ENCODE measurements at regions not wholly inside any gene's neighbourhood (a gene's known extent, or its start where the extent isn't known, plus 50 kb on each side); places are given as distances from the start of the nearest gene placed in this dataset.

DNA sequence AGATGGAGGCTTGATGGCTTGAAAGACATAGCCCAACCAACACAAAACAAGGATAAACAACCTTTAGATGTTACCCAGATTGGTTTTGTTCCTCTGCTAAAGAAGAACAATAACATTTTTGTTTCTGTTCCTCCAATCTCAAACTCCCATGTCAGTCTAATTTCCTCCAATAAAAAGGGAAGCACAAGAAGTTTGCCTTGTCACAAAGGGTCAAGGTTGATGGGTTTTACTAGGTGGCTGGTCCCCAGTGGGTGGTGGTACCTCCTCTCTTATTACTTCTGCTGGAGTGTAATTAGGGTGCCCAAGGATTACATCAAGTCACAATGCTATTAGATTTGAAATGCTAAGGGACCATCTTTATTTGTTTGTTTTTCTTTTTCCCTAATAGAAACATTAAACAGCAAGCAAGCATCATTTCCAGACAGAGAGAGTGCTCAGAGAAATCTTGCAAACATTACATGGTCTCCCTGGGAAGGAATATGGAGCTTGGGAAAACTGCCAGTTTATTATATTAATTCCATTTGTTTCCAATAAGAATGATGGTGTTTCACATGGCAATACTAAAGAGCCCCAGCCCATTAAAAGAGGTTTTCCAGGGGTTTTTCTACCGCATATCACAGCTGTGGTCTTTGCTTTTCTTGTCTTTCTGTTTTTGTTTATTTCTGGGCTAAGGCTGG, 78.3 kb upstream of the AOAH start:
- no peak for DNase-seq

DNA sequence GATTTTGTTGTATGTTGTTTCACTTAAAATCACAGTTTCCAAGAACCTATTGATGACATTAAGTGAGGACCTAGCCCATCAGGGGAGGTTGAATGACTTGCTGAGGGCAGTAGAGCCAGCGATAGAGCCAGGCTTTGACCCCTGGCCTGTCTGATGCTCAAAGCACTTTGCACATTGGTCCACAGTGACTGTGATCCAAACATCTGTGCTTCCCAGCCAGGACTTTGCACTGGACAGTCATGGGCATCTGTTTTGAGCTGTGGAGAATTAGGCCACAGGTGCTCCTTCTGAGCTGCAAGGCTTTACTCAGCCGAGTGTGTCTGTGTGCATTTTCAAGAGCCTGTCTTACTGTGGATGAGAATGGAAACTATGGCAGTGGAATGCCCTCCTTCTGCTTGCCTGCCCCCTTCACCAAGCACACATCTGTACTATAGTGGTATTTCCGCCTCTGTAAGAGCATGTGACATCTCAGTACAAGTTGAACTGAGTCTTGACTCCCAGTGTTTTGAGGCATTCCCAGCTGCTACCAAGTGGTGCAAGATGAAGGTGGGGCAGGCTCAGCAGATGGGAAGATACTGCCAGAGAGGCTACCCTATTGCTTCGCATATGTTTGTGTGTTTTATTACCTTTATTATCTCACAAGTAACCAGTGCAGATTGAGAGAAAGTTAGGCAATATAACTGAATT, 72.7 kb upstream of the AOAH start:
- no peak for DNase-seq

DNA sequence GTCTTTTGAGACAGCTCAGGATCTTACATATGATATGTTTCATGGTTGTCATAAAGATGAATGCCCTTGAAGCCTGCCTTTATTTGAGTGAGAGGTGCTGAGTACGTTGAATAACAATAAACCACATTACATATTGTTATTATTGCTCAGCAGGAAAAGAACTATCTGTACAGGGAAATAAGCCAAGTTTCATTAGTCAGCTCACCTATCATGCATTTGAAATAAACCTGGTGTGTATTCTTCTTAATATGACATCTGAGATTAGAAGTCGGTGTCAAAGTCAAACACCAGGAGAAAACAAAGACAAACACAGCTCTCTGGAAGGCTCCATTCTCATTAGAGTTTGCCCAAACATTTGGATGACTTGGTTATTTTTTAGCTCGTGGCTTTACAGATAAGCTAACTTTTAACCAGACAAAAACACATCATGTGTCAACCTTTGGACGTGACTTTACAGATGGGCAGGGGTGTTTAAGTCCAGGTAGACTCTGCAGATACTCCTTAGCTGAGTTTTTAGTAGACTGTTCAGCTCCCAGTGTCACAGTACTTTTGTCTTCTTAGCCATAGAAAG, 71.2 kb upstream of the AOAH start:
- DNase-seq: no peak

DNA sequence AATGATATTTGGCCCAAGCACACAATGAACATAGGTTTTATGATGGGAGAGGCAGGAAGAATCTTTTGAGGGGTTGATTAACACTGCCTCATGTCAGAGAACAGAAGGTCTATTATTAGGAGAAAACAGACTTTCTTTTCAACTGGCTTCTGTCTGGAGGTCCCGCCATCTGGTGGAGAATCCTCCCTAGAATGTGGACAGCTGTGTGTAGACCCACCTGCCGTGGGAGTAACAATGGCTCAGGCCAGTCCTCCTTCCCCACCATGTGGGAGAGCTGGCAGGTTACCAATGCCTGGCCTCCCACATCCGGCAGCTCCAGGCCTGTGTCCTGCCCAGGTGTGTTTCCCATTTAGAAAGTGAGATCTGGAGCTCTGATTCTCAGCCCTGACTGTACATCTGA, 70.4 kb upstream of the AOAH start:
- peak; percentile 65 for DNase-seq

DNA sequence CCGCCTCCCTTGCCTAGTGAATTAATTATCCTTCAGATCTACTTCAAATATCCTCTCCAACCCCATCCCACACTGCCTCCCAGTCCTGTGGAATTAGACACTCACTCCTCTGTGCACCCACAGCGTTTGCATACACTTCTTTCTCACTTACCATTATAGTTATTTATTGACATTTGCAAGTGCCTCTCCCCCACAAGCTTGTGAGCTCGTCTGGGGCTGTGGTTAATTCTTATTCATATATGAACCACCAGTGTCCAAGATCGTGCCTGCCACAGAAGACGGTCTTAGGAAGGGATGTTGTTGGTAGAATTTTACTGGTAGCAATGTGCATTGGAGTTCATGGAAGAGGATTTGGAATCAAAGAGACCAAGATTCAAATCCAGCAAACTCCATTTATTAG, 68.1 kb upstream of the AOAH start:
- no peak for DNase-seq

DNA sequence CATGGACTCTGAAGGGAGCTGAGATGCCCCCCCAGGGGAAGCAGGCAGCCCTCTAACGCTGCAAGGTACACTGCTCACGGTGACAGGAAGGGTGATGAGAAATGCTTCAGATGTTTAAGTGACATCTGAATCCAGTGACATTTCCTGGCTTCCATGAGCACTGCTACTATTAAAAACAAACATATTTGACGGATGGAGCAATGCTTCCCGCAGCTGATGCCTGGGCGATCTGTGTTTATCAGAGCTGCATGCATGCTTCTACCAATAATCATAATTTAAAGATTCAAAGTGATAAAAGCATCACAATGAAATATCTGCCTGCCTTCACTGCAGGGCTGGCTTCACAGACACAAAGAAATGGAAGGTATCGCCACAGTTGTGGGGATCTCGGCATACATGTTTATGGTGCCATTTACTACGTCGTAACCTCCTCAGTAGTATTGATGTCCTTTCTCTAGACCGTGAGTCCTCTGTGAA, 66.1 kb upstream of the AOAH start:
- no peak for DNase-seq

DNA sequence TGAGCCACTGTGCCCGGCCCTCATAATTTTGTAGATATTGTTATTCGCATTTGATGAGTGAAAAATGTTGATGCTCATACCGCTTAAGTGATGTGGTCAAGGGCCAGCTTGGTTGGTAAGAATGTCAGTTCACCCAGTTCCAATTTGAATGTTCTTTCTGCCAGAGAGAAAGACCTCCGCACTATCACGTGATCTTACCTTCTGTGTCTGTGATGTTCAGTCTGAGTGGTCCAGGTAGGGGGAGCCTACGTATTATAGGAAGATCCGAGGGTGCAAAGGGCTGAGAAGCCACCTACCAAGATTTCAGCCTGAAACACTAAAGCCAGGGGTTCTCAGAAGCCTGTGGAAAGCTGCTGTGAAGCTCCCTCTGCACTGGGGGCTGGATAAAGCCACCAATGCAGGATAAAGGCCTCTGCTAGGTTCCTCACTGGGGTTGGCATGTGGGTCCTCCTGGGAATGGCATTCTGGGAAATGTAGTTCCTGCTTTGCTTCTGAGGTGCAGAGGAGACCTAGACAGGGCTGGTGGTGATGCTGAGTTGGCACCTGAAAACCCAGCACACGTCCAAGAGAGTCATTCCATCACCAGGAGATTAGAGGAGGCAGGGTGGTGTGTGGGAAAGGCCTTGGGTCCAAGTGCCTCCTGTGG, 64.7 kb upstream of the AOAH start:
- DNase-seq: no peak

DNA sequence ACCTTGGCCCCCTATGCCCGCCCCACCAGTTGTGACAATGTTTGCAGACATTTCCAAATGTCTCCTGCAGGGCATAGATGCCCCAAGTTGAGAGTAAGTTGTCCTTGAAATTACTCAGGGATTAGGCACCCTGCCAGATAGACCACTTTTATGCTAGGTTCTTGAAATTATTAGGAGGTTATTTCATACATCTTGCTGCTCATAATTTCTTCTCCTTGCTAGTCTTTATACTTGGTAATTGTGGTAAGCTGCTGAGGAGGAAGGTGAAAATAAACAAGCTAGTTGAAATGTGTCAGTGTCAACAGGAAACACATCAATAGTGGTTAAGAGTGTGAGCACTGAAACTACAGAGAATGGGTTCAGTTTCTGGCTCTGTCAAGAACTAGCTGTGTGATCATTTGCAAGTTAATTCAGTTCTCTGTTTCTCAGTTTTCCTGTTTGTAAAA, 63.7 kb upstream of the AOAH start:
- no peak for DNase-seq

DNA sequence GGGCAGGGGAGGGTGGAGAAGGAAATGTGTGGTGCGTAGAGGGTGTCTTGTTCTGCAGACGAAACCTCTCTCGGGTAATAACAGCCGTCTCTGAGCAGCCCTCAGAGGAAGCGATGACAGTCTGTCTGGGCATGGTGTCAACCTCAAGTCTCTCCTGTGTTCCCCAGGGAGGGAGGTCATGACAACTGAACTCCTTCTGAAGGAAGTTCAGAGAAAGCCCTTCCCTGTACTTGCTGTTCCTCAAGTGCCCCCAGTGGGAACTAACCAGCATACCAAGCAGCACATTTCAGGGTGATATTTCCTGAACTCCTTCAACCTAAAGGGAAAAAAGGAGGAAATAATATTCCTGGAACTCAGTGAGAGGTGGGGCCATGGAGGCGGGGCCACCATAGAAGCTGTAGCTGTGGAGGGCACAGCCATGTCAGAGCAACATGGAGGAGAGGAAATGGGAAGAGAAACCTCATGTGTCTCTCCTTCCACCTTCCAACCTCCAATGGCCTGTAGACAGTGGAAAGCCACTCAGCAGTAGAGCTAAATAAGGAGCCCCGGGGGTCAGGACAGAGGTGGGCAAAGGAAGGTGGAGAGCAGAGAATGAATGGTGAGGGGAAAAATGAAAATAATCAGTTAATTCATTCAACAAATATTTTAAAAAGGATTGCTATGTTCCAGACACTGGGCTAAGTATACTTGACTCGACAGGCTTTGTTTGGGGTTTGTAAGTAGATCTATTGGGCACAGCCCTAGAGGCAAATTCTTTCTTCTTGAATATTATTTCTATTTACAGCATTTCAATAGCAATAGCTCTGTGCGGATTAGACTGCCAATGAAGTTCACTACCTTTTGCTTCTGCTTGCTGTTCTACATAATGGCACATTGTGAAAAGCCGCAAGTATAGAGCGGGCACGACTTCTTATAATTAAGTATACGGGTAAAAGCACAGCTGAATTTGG, 61.0 kb upstream of the AOAH start:
- DNase-seq: no peak

DNA sequence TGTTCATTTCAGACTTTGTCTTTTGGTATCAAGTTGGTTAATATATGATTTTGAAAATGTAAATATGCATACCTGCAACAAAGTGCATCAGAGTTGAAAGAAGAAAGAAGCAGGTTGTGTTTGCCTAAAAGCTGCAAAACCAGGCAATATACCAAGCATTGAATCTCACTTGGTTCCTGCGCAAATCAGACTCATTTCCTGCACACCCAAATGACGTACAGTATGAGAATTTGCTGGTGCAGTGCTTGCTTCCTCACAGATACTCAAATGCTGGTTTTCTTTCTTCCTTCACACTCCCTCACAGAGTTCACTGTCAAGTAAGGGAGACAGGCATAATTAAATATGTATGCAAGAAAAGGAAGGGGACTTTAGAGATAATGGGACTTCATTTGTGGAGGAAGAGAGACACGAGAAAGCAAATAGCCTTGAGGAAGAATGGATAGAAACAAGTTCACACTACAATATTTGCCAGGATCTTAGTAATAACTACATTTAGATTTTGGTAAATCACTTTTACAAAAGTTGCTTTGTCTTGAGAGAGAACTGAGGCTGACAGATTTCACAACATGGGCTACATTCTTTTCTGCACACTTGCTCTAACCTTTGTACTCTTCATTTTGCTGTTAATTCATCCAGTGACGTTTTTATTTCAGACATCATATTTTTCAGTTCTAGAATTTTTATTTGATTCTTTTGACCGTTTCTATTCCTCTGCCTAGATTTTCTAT, 56.9 kb upstream of the AOAH start:
- DNase-seq: no peak

DNA sequence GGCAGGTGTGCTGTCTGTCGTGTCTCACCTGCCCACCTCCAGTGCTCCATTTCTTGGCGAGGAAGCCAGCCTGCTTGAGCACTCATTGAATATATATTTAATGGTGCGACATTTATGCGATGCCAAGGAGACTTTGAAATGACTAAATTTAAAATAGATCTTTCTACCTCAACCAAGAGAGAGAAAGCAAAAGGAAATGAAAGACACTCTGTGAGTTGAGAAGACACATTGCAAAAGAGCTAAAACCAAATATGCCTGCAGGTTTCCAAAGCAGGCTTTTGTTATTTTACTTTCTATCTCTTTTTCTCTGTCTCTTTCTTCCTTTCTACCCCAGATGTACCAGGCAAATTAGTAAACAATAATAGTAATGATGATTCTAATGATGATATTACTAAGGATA, 53.6 kb upstream of the AOAH start:
- no peak for DNase-seq

DNA sequence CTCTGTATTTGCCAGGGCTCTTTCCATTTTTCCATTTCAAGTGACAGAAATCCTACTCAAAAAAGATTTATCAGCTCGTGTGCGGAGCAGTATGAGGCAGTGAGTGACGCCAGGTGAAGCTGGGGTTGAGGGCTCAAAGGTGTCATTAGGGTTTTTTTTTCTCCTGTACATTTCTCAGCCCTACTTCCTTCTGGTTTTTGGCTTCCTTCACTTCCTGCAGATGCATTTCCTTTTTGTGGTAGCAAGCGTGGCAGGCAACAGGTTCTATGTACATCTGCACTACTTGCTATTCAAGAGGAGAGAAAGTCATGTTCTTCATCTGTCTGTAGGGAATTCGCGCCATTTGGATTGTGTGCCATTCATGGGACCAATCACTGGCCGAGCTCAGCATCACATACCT, 52.8 kb upstream of the AOAH start:
- no peak for DNase-seq

DNA sequence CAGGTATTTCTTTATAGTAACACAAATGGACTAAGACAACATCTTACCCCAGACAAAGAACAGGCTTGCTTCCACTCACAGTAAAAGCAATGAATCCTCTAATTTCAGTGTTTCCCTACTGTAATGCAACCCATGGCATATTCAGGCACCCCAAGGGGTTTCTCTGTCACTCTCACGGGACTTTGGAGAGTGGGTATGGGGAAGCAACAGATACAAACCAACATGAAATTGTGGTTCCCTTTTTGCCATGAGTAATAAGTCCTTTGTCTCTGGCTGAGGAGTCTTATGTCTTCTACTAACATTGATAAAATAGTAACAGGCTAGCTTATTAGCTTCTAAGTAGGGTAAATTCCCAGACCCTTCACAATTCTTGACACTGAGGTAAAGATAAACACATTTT, 51.4 kb upstream of the AOAH start:
- DNase-seq: no peak

DNA sequence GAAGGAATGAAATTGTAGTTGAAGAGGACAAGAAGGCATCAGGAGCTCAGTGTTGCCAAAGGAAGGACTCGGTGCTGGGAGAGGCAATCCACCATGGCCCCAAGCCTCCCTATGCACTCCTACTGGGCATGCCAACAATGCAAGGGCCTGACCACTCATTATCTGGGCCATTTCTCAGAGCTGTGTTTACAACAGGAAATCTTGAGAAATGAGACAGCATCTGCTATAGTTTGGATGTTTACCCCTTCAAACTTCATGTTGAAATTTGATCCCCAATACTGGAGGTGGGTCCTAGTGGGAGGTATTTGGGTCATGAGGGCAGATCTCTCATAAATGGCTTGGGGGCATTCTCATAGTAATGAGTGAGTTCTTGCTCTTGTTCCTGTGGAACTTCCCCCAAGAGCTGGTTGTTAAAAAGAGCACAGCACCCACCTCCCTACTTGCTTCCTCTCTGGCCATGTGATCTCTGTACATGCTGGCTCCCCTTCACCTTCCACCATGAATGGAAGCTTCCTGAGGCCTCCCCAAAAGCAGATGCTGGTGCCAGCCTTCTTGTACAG, 50.8 kb upstream of the AOAH start:
- DNase-seq: no peak

Measured in NCI-H446 treated with DMSO at 0.1 percent for 48 hours (cell line).